K562 (cell line): ENCODE measurements at regions not wholly inside any gene's neighbourhood (a gene's known extent, or its start where the extent isn't known, plus 50 kb on each side); places are given as distances from the start of the nearest gene placed in this dataset.
"Not testable (repeated sequence)": the region's sequence is repeated elsewhere in the genome, so short reads cannot be mapped to it uniquely, and the experiment has no call there.

Source experiments
- ATAC-seq: fragments of 200-7000 bp; cut with Tn5 transposase; 3 replicates; pipeline ENCODE4 v1.9.1; 2020; ENCODE audit warnings: moderate library complexity
- BruUV-seq: library from RNA; stranded (reverse); fragments of 400-500 nt; replicated peaks from 2 replicates; lab custom pipeline; 2021; lab: Mats Ljungman, UMichigan
- CTCF ChIA-PET: fragments of 300-600 bp; formaldehyde crosslinking; extraction: SDS; loops from one replicate; lab custom pipeline; 2021; ENCODE audit warnings: low intra/inter-chr PET ratio; lab: Yijun Ruan, JAX
- POLR2A ChIA-PET: fragments of 300-600, 350-650 bp; sonication (Branson Sonifier 250); formaldehyde crosslinking; extraction: SDS; loops from one replicate; lab custom pipeline; 2021; ENCODE audit warnings: antibody characterized with exemption, inconsistent platforms; lab: Yijun Ruan, JAX
- DNase-seq, 4 experiments: peaks; one replicate each; pipeline versions ENCODE4 v3.0.0 to v3.0.0-alpha.2; 2011 to 2018; ENCODE audit warnings: low spot score in 3 of 4, mixed read lengths in 3 of 4; ENCODE audit errors: extremely low read depth in 1 of 4
- FAIRE-seq: peaks from 2 replicates; lab custom pipeline; 2011; peaks lifted over from hg19 to GRCh38; lab: Jason Lieb, UNC
- H2AFZ ChIP-seq: 2 replicates; pipeline ENCODE4 v1.6.0; 2011; ENCODE audit warnings: low read depth, low read length, control low read depth, inconsistent platforms
- H3K27ac ChIP-seq: fragments of 200-600 bp; 3 replicates; pipeline ENCODE4 v1.8.0; 2011; ENCODE audit warnings: low read depth, mild to moderate bottlenecking, control low read depth, inconsistent platforms, low read length, moderate library complexity, mixed read lengths; ENCODE audit errors: extremely low read depth
- H3K27me3 ChIP-seq, 2 experiments: fragments of 300-600 bp in 1 of 2; 2 replicates in 1 of 2; 3 replicates in 1 of 2; pipeline versions ENCODE4 v1.6.0 to v1.8.0; 2011; ENCODE audit warnings: inconsistent platforms in 2 of 2, low read length in 2 of 2, mild to moderate bottlenecking in 1 of 2, mixed read lengths in 1 of 2, moderate library complexity in 1 of 2; ENCODE audit not compliant: control insufficient read depth in 2 of 2, insufficient read depth in 2 of 2
- H3K36me3 ChIP-seq: fragments of 300-600 bp; 3 replicates; pipeline ENCODE4 v1.8.0; 2011; ENCODE audit warnings: mild to moderate bottlenecking, low read length, inconsistent platforms; ENCODE audit not compliant: control insufficient read depth, insufficient read depth
- H3K4me1 ChIP-seq, 2 experiments: fragments of 200-600 bp in 1 of 2; replicated peaks in 1 of 2; 2 replicates in 1 of 2; 3 replicates in 1 of 2; pipeline versions ENCODE4 v1.5.1 to v1.8.0; 2011; ENCODE audit warnings: inconsistent platforms in 2 of 2, low read length in 2 of 2, mild to moderate bottlenecking in 1 of 2, mixed read lengths in 1 of 2, moderate library complexity in 1 of 2; ENCODE audit not compliant: control insufficient read depth in 2 of 2, insufficient read depth in 2 of 2
- H3K4me2 ChIP-seq: 2 replicates; pipeline ENCODE4 v1.6.1; 2011; ENCODE audit warnings: low read length, control low read depth, inconsistent platforms, mixed read lengths; ENCODE audit not compliant: insufficient read depth
- H3K4me3 ChIP-seq: fragments of 200-600 bp; sonication (generic), shearing (Covaris generic); 2 replicates; pipeline ENCODE4 v1.5.1; 2016; ENCODE audit warnings: control low read depth, inconsistent platforms
- H3K79me2 ChIP-seq: fragments of 200-600 bp; 3 replicates; pipeline ENCODE4 v1.8.0; 2011; ENCODE audit warnings: low read length, inconsistent platforms; ENCODE audit not compliant: control insufficient read depth, insufficient read depth
- H3K9ac ChIP-seq, 2 experiments: 2 replicates each; pipeline versions ENCODE4 v1.6.0 to v1.6.1; 2011; ENCODE audit warnings: low read depth in 2 of 2, low read length in 2 of 2, control low read depth in 1 of 2, inconsistent platforms in 1 of 2, mild to moderate bottlenecking in 1 of 2, mixed read lengths in 1 of 2; ENCODE audit not compliant: insufficient read depth in 1 of 2
- H3K9me1 ChIP-seq: one replicate; pipeline ENCODE4 v1.6.0; 2011; ENCODE audit warnings: inconsistent platforms, mild to moderate bottlenecking, low read length, moderate library complexity; ENCODE audit not compliant: control insufficient read depth, insufficient read depth
- H3K9me3 ChIP-seq: replicated peaks from 2 replicates; pipeline ENCODE4 v1.5.1; 2011; ENCODE audit warnings: low read depth, low read length, inconsistent platforms; ENCODE audit not compliant: control insufficient read depth, insufficient read depth
- H4K20me1 ChIP-seq: replicated peaks from 2 replicates; pipeline ENCODE4 v1.6.1; 2011; ENCODE audit warnings: low read length, inconsistent platforms, mixed read lengths; ENCODE audit not compliant: control insufficient read depth, insufficient read depth
- CBFA2T3 ChIP-seq: fragments of 450-650 bp; IDR thresholded peaks from 2 replicates; pipeline ENCODE4 v1.6.1; 2017
- ERF ChIP-seq: fragments of 450-650 bp; formaldehyde crosslinking; IDR thresholded peaks from 2 replicates; pipeline ENCODE4 v1.4.0; 2020; ENCODE audit warnings: mild to moderate bottlenecking, mixed read lengths
- MAFG ChIP-seq: fragments of 450-650 bp; conservative IDR thresholded peaks from 2 replicates; pipeline ENCODE4 v1.6.1; 2016; ENCODE audit warnings: missing genetic modification characterization, missing compliant biosample characterization
- MCM2 ChIP-seq: fragments of 450-650 bp; IDR thresholded peaks from 2 replicates; pipeline ENCODE4 v1.6.1; 2017; ENCODE audit warnings: low read depth, mild to moderate bottlenecking
- MXD1 ChIP-seq: fragments of 250-450 bp; sonication (Bioruptor Pico); IDR thresholded peaks from 2 replicates; pipeline ENCODE4 v1.8.0; 2021; ENCODE audit warnings: borderline replicate concordance, mild to moderate bottlenecking, moderate library complexity; ENCODE audit not compliant: poor library complexity, severe bottlenecking
- NR2C2 ChIP-seq, 2 experiments: fragments of 200-800 bp in 1 of 2; sonication (Bioruptor generic) in 1 of 2; sonication (generic) in 1 of 2; formaldehyde crosslinking in 1 of 2; IDR thresholded peaks; 2 replicates each; pipeline versions ENCODE4 v1.6.1 to v1.8.0; 2016 to 2022; ENCODE audit warnings: mild to moderate bottlenecking in 1 of 2, missing compliant biosample characterization in 1 of 2, missing genetic modification characterization in 1 of 2, missing genetic modification reagents in 1 of 2
- PRMT5 ChIP-seq: sonication (generic); formaldehyde crosslinking; IDR thresholded peaks from 2 replicates; pipeline ENCODE4 v1.5.0; 2020; ENCODE audit warnings: missing genetic modification reagents
- ZBTB11 ChIP-seq, 3 experiments: fragments of 200-800 bp in 1 of 3; fragments of 250-450 bp in 1 of 3; fragments of 450-650 bp in 1 of 3; sonication (Bioruptor Pico) in 1 of 3; sonication (Bioruptor generic) in 1 of 3; formaldehyde crosslinking in 1 of 3; IDR thresholded peaks; 2 replicates each; pipeline versions ENCODE4 v1.6.1 to v1.8.0; 2016 to 2022; ENCODE audit warnings: mild to moderate bottlenecking in 2 of 3, missing genetic modification characterization in 2 of 3, missing compliant biosample characterization in 1 of 3, moderate library complexity in 1 of 3
- ZNF239 ChIP-seq: fragments of 250-450 bp; sonication (Bioruptor Pico); IDR thresholded peaks from 2 replicates; pipeline ENCODE4 v1.4.0; 2020; ENCODE audit warnings: mild to moderate bottlenecking
- ZNF431 ChIP-seq: sonication (generic); formaldehyde crosslinking; IDR thresholded peaks from 2 replicates; pipeline ENCODE4 v1.8.0; 2022; ENCODE audit warnings: mild to moderate bottlenecking, missing genetic modification reagents
- ZNF644 ChIP-seq: fragments of 200-800 bp; sonication (Bioruptor generic); IDR thresholded peaks from 2 replicates; pipeline ENCODE4 v1.6.1; 2016; ENCODE audit warnings: low read depth, missing genetic modification characterization, missing compliant biosample characterization
- WGBS: fragments of 100-300 bp; shearing (Covaris generic); methylation state at CpG from one replicate; pipeline ENCODE4 v1.1.6; 2016; ENCODE audit warnings: low coverage, mixed read lengths; ENCODE audit not compliant: insufficient coverage; ENCODE audit errors: missing lambda C conversion rate; 5-methylcytosine and 5-hydroxymethylcytosine counted together
- in situ Hi-C: fragments of 300-500 bp; cut with MboI; formaldehyde crosslinking; loops from 4 replicates; pipeline ENCODE4 v1.15.0; 2018; ENCODE audit warnings: inconsistent platforms, mixed read lengths
- intact Hi-C: fragments of 100-400 bp; cut with micrococcal nuclease; formaldehyde crosslinking; loops from 2 replicates; pipeline ENCODE4 v1.14.2; 2022

- intact Hi-C loops: no loop called here
- POLR2A ChIA-PET: no interaction called here
- Histone ChIP-seq H3K4me2 (no peak overlapping the region), H3K9me3 (no peaks in the 10 kb centered on the region), H3K27me3 (no peaks in the 10 kb centered on the region), H3K4me1 (no peaks in the 10 kb centered on the region; a peak in 1 of 5 replicates), H3K36me3 (no peaks in the 10 kb centered on the region), H3K79me2 (no peaks in the 10 kb centered on the region), H3K9ac (no peak overlapping the region), H4K20me1 (no peaks in the 10 kb centered on the region), H2AFZ (no peak overlapping the region), H3K4me3 (no peak overlapping the region), H3K9me1 (no peaks in the 10 kb centered on the region), H3K27ac (no peak overlapping the region)
- no peak for FAIRE-seq
- in situ Hi-C loops: no loop called here
- no TSS peak for BruUV-seq
- no peak for ATAC-seq
- WGBS: 0% methylated on average over 4 of the region's 4 CpGs
- no peak for TF ChIP-seq ZNF239 (CRISPR knock-in tag)
- TF ChIP-seq ZNF644 (tag): no peak
- TF ChIP-seq ERF (CRISPR knock-in tag): no peak
- TF ChIP-seq NR2C2 (CRISPR knock-in tag; IDR thresholded peaks at IDR 0.05): no peak
- TF ChIP-seq NR2C2 (tag; IDR thresholded peaks at IDR 0.05): no peak
- no peak for TF ChIP-seq MXD1 (CRISPR knock-in tag)
- no peak for TF ChIP-seq ZBTB11 (CRISPR knock-in tag; IDR thresholded peaks at IDR 0.05)
- TF ChIP-seq MAFG: no peak
- no peak for TF ChIP-seq ZNF431 (CRISPR knock-in tag)
- TF ChIP-seq PRMT5 (CRISPR knock-in tag): no peak
- no peak for TF ChIP-seq MCM2
- no peak for TF ChIP-seq CBFA2T3
- DNase-seq: no peak
- CTCF ChIA-PET: no interaction called here
These were observed 589.5 kb downstream of the KCTD12 start for GRCh38 chr13:76296751-76297150.

- DNase-seq, H3K27me3 ChIP-seq, CTCF ChIA-PET, intact Hi-C loops, in situ Hi-C loops, H3K9me1 ChIP-seq, FAIRE-seq, POLR2A ChIA-PET, H3K4me3 ChIP-seq, H3K27ac ChIP-seq, H3K4me2 ChIP-seq, H3K4me1 ChIP-seq, H4K20me1 ChIP-seq, H3K36me3 ChIP-seq, H3K79me2 ChIP-seq, H2AFZ ChIP-seq, H3K9me3 ChIP-seq, BruUV-seq, H3K9ac ChIP-seq, ATAC-seq: not testable (repeated sequence)
- 6% methylated on average over 3 of the region's 25 CpGs for WGBS
These were observed 591.2 kb downstream of the KCTD12 start for GRCh38 chr13:76295020-76295419.
